Neural progenitor cell (in vitro differentiated cells): ENCODE measurements at regions not wholly inside any gene's neighbourhood (a gene's known extent, or its start where the extent isn't known, plus 50 kb on each side); places are given as distances from the start of the nearest gene placed in this dataset.

Source experiments
- DNase-seq: peaks from one replicate; pipeline ENCODE4 v3.0.0-alpha.2; 2016; ENCODE audit warnings: low spot score
- H2AFZ ChIP-seq: fragments of 200-600 bp; sonication (generic); replicated peaks from 2 replicates; pipeline ENCODE4 v1.6.1; 2016; ENCODE audit warnings: antibody characterized with exemption
- H3F3A ChIP-seq: fragments of 200-600 bp; sonication (generic); 2 replicates; pipeline ENCODE4 v1.6.1; 2016; ENCODE audit warnings: antibody characterized with exemption, low read depth
- H3K27ac ChIP-seq: fragments of 200-600 bp; sonication (generic); 2 replicates; pipeline ENCODE4 v1.5.1; 2016; ENCODE audit warnings: mild to moderate bottlenecking
- H3K27me3 ChIP-seq: fragments of 200-600 bp; sonication (generic); 2 replicates; pipeline ENCODE4 v1.6.1; 2016; ENCODE audit warnings: mild to moderate bottlenecking, moderate library complexity
- H3K36me3 ChIP-seq: fragments of 200-600 bp; sonication (generic); 2 replicates; pipeline ENCODE4 v1.5.1; 2016
- H3K4me1 ChIP-seq: fragments of 200-600 bp; sonication (generic); 2 replicates; pipeline ENCODE4 v1.6.1; 2016; ENCODE audit warnings: mixed run types
- H3K4me2 ChIP-seq: fragments of 200-600 bp; sonication (generic); 2 replicates; pipeline ENCODE4 v1.6.1; 2016
- H3K4me3 ChIP-seq: fragments of 200-600 bp; sonication (generic); 2 replicates; pipeline ENCODE4 v1.5.1; 2016
- H3K79me2 ChIP-seq: fragments of 200-600 bp; sonication (generic); 2 replicates; pipeline ENCODE4 v1.6.1; 2016; ENCODE audit warnings: low read depth
- H3K9ac ChIP-seq: fragments of 200-600 bp; sonication (generic); 2 replicates; pipeline ENCODE4 v1.6.1; 2016
- H3K9me3 ChIP-seq: fragments of 200-600 bp; sonication (generic); 2 replicates; pipeline ENCODE4 v1.5.1; 2016; ENCODE audit warnings: low read depth
- H4K20me1 ChIP-seq: fragments of 200-600 bp; sonication (generic); 2 replicates; pipeline ENCODE4 v1.6.1; 2016; ENCODE audit warnings: low read depth
- H3K27ac Mint-ChIP-seq: 3 replicates; pipeline ENCODE4 v1.8.0; 2021; ENCODE audit warnings: mixed read lengths
- H3K27me3 Mint-ChIP-seq: 2 replicates; pipeline ENCODE4 v1.8.0; 2022; ENCODE audit warnings: low read depth, mild to moderate bottlenecking, inconsistent platforms, moderate library complexity, mixed read lengths; ENCODE audit not compliant: insufficient read depth
- H3K36me3 Mint-ChIP-seq: 3 replicates; pipeline ENCODE4 v1.8.0; 2021; ENCODE audit warnings: mixed read lengths
- H3K4me1 Mint-ChIP-seq: 3 replicates; pipeline ENCODE4 v1.8.0; 2021; ENCODE audit warnings: mixed read lengths
- H3K4me3 Mint-ChIP-seq: 3 replicates; pipeline ENCODE4 v1.8.0; 2021; ENCODE audit warnings: mild to moderate bottlenecking, moderate library complexity, mixed read lengths
- H3K9me3 Mint-ChIP-seq: 3 replicates; pipeline ENCODE4 v1.8.0; 2020; ENCODE audit warnings: mixed read lengths
- EZH2 ChIP-seq: fragments of 200-600 bp; sonication (generic); IDR thresholded peaks from 2 replicates; pipeline ENCODE4 v1.6.1; 2017; ENCODE audit warnings: antibody characterized with exemption, mild to moderate bottlenecking, moderate library complexity
- EZH2phosphoT487 ChIP-seq: fragments of 200-600 bp; sonication (generic); IDR thresholded peaks from 2 replicates; pipeline ENCODE4 v1.6.1; 2017; ENCODE audit warnings: antibody characterized with exemption
- TF ChIP-seq, protein P1 (sequence below): fragments of 200-600 bp; sonication (generic); IDR thresholded peaks from 2 replicates; pipeline ENCODE4 v1.5.1; 2017; ENCODE audit warnings: antibody characterized with exemption, mild to moderate bottlenecking

DNA sequence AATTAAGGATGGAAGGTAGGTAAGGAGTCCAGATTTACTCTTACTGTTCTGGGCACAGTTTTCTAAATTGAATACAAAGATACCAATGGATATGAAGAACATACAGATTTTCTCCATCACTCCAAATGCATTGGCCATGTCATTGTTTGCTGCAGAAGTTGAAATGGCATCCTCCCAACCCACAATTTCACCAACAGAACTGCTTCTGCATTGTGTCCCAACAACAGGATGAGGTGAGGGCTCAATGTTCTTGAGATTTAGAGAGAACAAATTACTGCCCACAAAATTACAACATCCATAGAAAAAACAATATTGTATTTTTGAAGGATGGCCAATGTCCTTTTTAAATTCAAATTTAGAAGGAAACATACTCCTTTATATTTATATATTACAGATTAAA is 88.9 kb downstream of the NUDT12 start:
- Mint-ChIP-seq H3K9me3 (no peaks in the 10 kb centered on the region), H3K4me3 (no peak overlapping the region), H3K36me3 (no peaks in the 10 kb centered on the region), H3K27me3 (no peaks in the 10 kb centered on the region), H3K4me1 (peaks cover 16% of the 10 kb centered on the region), H3K27ac (no peak overlapping the region)
- Histone ChIP-seq H3K4me2 (no peak overlapping the region), H4K20me1 (no peaks in the 10 kb centered on the region), H2AFZ (no peak overlapping the region), H3F3A (no peaks in the 10 kb centered on the region), H3K79me2 (no peaks in the 10 kb centered on the region), H3K9ac (no peak overlapping the region), H3K27me3 (no peaks in the 10 kb centered on the region), H3K9me3 (no peaks in the 10 kb centered on the region), H3K4me3 (no peak overlapping the region), H3K4me1 (no peaks in the 10 kb centered on the region), H3K27ac (no peak overlapping the region), H3K36me3 (no peaks in the 10 kb centered on the region)
- TF ChIP-seq, protein P1, sequence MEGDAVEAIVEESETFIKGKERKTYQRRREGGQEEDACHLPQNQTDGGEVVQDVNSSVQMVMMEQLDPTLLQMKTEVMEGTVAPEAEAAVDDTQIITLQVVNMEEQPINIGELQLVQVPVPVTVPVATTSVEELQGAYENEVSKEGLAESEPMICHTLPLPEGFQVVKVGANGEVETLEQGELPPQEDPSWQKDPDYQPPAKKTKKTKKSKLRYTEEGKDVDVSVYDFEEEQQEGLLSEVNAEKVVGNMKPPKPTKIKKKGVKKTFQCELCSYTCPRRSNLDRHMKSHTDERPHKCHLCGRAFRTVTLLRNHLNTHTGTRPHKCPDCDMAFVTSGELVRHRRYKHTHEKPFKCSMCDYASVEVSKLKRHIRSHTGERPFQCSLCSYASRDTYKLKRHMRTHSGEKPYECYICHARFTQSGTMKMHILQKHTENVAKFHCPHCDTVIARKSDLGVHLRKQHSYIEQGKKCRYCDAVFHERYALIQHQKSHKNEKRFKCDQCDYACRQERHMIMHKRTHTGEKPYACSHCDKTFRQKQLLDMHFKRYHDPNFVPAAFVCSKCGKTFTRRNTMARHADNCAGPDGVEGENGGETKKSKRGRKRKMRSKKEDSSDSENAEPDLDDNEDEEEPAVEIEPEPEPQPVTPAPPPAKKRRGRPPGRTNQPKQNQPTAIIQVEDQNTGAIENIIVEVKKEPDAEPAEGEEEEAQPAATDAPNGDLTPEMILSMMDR = no peak
- TF ChIP-seq EZH2phosphoT487 (no peak), EZH2 (no peak)
- DNase-seq = no peak

DNA sequence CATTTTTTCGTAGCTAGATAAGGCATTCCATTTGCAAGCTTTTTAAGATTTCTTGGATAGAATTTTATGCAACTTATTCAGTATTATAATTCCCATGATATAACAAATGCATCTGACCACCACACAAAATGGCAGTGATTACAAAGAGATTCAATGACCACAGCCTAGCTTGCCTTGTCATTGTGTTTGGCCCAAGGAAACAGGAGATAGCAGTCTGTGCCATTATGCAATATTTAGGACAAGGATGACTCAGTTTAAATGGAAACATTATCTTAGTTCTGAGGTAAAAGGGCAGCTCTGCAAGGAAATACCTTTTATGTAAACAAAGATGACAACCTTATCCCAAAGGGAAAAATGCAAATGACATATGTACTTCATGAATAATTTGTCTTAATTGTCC is 89.8 kb downstream of the NUDT12 start:
- Histone ChIP-seq H4K20me1 (no peaks in the 10 kb centered on the region), H3K9me3 (no peaks in the 10 kb centered on the region), H3K27ac (no peak overlapping the region), H3F3A (no peaks in the 10 kb centered on the region), H3K4me2 (no peak overlapping the region), H3K9ac (no peak overlapping the region), H3K79me2 (no peaks in the 10 kb centered on the region), H3K4me3 (no peak overlapping the region), H3K4me1 (no peaks in the 10 kb centered on the region), H3K27me3 (no peaks in the 10 kb centered on the region), H2AFZ (no peak overlapping the region), H3K36me3 (no peaks in the 10 kb centered on the region)
- TF ChIP-seq EZH2phosphoT487 = no peak
- no peak for TF ChIP-seq EZH2
- TF ChIP-seq, protein P1 = no peak
- Mint-ChIP-seq H3K36me3 (no peaks in the 10 kb centered on the region), H3K4me3 (no peak overlapping the region), H3K27ac (no peak overlapping the region), H3K4me1 (peaks cover 19% of the 10 kb centered on the region), H3K27me3 (no peaks in the 10 kb centered on the region), H3K9me3 (no peaks in the 10 kb centered on the region)
- no peak for DNase-seq

DNA sequence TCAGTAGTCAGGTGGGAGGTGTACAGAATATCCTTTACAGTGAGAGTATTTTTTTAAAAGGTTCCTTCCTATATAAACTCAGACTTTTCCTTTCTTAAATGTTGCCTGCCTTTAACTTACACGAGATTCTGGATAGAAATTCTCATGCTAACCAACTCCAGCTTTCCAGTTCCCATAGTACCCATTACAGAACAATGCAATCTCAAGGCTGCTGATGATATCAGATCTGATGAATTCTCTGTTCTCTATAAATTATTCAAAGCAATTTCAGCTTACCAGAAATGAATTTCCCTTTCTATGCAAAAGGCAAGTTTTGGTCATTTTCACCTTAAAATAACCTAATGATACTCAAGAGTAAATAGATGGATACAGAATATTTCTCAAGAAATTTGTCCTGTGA is 90.3 kb downstream of the NUDT12 start:
- TF ChIP-seq, protein P1 = no peak
- TF ChIP-seq EZH2phosphoT487 = no peak
- TF ChIP-seq EZH2 = no peak
- Mint-ChIP-seq H3K9me3 (no peaks in the 10 kb centered on the region), H3K27ac (no peak overlapping the region), H3K4me3 (no peak overlapping the region), H3K36me3 (no peaks in the 10 kb centered on the region), H3K4me1 (peaks cover 19% of the 10 kb centered on the region), H3K27me3 (no peaks in the 10 kb centered on the region)
- Histone ChIP-seq H3K27ac (no peak overlapping the region), H3F3A (no peaks in the 10 kb centered on the region), H3K9me3 (no peaks in the 10 kb centered on the region), H3K4me1 (no peaks in the 10 kb centered on the region), H2AFZ (no peak overlapping the region), H3K36me3 (no peaks in the 10 kb centered on the region), H3K4me3 (no peak overlapping the region), H3K4me2 (no peak overlapping the region), H3K27me3 (no peaks in the 10 kb centered on the region), H4K20me1 (no peaks in the 10 kb centered on the region), H3K79me2 (no peaks in the 10 kb centered on the region), H3K9ac (no peak overlapping the region)
- DNase-seq = no peak
